ENCODE measurements at regions not wholly inside any gene's neighbourhood (a gene's known extent, or its start where the extent isn't known, plus 50 kb on each side); places are given as distances from the start of the nearest gene placed in this dataset.

- TF ChIP-seq PRDM15 (CRISPR knock-in tag; IDR thresholded peaks at IDR 0.05) (no peak), ZNF671 (CRISPR knock-in tag; IDR thresholded peaks at IDR 0.05) (no peak), HMGXB4 (CRISPR knock-in tag; IDR thresholded peaks at IDR 0.05) (no peak), JAZF1 (CRISPR knock-in tag; IDR thresholded peaks at IDR 0.05) (no peak), ZNF425 (CRISPR knock-in tag; conservative IDR thresholded peaks at IDR 0.05) (no peak), GTF2I (CRISPR knock-in tag; conservative IDR thresholded peaks at IDR 0.05) (no peak), ZNF512 (CRISPR knock-in tag; IDR thresholded peaks at IDR 0.05; ENCODE audit: borderline replicate concordance) (no peak), EMX1 (CRISPR knock-in tag; IDR thresholded peaks at IDR 0.05) (no peak), NR2C2 (CRISPR knock-in tag; IDR thresholded peaks at IDR 0.05) (no peak), HMGA2 (CRISPR knock-in tag; IDR thresholded peaks at IDR 0.05) (no peak), STAT6 (CRISPR knock-in tag; conservative IDR thresholded peaks at IDR 0.05; ENCODE audit: low read depth) (no peak), ZNF416 (CRISPR knock-in tag; IDR thresholded peaks at IDR 0.05) (no peak)
These were observed 221.3 kb downstream of the FOXD2 start (continued) for GRCh38 chr1:47659146-47659545.

GRCh38 chr1:47660622-47661021 is 222.8 kb downstream of the FOXD2 start:
- H3K4me3 Mint-ChIP-seq: no peak overlapping the region
- H3K4me1 Mint-ChIP-seq: no peaks in the 10 kb centered on the region
- no peaks in the 10 kb centered on the region for H3K36me3 Mint-ChIP-seq
- POLR2A ChIA-PET: no interaction called here
- peaks cover 68% of the 10 kb centered on the region for H3K27me3 Mint-ChIP-seq (ENCODE audit: low read depth)
- CTCF ChIA-PET: no interaction called here
- no peak for DNase-seq (ENCODE audit: low spot score)
- ATAC-seq: no peak
- H3K9me3 Mint-ChIP-seq: no peaks in the 10 kb centered on the region
- no peak overlapping the region for H3K27ac Mint-ChIP-seq
- TF ChIP-seq ZNF219 (CRISPR knock-in tag; IDR thresholded peaks at IDR 0.05; ENCODE audit: borderline replicate concordance): no peak
- no peak for TF ChIP-seq JUN (CRISPR knock-in tag; IDR thresholded peaks at IDR 0.05)
- TF ChIP-seq ZNF423 (CRISPR knock-in tag; IDR thresholded peaks at IDR 0.05): no peak
- no peak for TF ChIP-seq OVOL2 (CRISPR knock-in tag; IDR thresholded peaks at IDR 0.05; ENCODE audit: borderline replicate concordance)
- no peak for TF ChIP-seq TP53 (CRISPR knock-in tag; IDR thresholded peaks at IDR 0.05)
- TF ChIP-seq FOXK1 (CRISPR knock-in tag; IDR thresholded peaks at IDR 0.05): no peak
- TF ChIP-seq PREB (CRISPR knock-in tag; IDR thresholded peaks at IDR 0.05; ENCODE audit: borderline replicate concordance): no peak
- no peak for TF ChIP-seq GTF2I (CRISPR knock-in tag; conservative IDR thresholded peaks at IDR 0.05)
- no peak for TF ChIP-seq ZNF317 (CRISPR knock-in tag; IDR thresholded peaks at IDR 0.05; ENCODE audit: borderline replicate concordance, low read depth)
- TF ChIP-seq RELA (CRISPR knock-in tag; IDR thresholded peaks at IDR 0.05; ENCODE audit: borderline replicate concordance): no peak
- TF ChIP-seq KAT7 (CRISPR knock-in tag; IDR thresholded peaks at IDR 0.05; ENCODE audit: borderline replicate concordance): no peak
- TF ChIP-seq ZNF121 (CRISPR knock-in tag; IDR thresholded peaks at IDR 0.05): no peak

Measured in WTC11 (cell line).